CD4-positive, alpha-beta T cell treated with Interleukin-4 for 1 hour (primary cell): ENCODE measurements at regions not wholly inside any gene's neighbourhood (a gene's known extent, or its start where the extent isn't known, plus 50 kb on each side); places are given as distances from the start of the nearest gene placed in this dataset.
A peak's percentile ranks its signal among the peaks of the same experiment; 100 is the strongest.
"Not testable (repeated sequence)": the region's sequence is repeated elsewhere in the genome, so short reads cannot be mapped to it uniquely, and the experiment has no call there.

Source experiments
- DNase-seq, 2 donors: peaks; one replicate each; pipeline ENCODE4 v3.0.0-alpha.2; 2020 to 2022

GRCh38 chr12:90250042-90250441 lies 541.4 kb upstream of the ATP2B1 start:
- DNase-seq = no peak

- no peak for DNase-seq
Observed at GRCh38 chr12:90246688-90247087, 538.0 kb upstream of the ATP2B1 start.

DNA sequence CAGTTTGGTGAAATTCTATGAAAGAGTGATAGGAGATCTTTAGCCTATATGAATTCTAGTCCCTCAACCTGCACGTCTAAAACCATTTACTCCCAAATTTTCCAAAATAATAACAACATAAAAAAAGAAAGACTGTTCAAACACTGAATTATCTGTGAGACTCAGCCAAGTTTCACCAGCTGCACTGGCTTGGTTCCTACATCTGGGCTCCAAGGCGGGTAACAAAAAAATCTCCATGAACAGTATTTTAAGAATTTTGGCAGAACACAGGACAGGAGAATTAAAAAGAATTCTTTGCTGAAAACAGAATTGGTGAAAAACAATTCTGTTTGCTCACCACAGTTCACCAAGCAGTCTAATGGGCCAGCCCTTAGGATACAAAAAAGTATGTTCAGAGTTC lies 536.8 kb upstream of the ATP2B1 start:
- no peak for DNase-seq

DNA sequence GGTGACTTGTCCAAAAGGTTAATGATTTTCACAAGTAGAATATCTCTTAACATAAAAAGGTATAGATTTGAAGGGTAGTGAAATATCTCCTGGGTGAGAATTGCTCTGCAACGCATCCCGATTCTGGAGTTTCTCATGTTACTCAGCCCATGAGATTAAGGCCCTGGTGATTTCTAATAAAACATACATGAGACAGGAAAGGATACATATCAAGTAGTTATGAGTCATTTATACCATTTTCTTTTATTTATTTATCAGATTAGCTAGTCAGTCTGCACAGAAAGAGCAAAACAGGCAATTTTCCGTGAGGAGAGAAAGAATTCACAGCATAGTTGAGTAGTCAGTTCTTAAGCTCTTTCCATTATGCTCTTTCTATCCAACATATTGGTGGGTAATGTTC lies 535.6 kb upstream of the ATP2B1 start:
- DNase-seq = no peak

GRCh38 chr12:90243211-90243610 lies 534.6 kb upstream of the ATP2B1 start:
- DNase-seq = no peak

DNA sequence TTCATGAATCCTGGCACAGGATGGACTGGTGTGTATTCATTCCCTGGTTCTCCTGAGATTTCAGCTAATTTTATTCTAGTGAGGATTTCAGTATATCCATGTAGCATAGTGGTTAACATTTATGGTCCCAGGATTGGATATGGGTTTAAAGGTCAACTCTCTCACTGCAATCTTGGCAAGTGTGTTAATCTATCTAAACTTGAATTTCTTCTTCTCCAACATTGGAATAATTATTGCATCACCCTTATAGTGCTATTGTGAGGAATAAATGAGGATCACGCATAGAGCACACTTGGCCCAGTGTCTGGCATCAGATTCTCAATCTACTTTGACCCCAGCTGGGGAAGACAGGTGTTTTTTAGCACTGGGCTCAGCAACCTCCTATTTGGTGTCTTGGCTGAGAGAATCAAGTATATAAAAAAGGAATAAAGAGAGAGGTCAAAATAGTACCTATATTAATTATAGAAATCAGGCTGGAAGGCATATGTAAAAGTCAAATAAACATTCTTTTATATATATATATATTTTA lies 531.2 kb upstream of the ATP2B1 start:
- DNase-seq = no peak

DNA sequence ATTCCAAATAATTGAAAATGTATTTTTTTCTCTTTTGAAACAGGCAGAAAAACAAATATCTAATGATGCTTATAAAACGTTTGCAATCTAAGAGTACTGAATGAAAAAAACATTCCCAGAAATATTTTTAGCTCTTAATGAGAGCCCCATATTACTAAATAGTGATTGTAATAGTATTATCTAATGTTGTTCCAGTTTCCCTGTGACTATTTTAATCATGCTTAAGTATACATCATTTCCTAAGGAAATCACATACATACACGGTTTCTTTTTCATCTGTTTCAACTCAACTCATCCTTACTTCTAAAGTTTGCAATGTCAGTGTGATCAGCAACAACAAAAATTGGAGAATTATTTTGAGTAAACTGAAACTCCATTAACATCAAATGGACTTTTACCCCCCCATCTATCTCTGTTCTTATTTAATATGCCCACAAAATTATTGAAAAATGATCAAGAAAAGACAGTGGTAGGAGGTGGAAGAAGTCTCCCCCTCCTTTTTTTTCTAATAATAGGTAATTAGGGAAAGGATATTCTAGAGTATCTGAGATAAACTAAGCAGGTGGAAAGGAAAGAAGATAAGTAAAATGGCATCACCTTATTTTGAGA lies 530.1 kb upstream of the ATP2B1 start:
- no peak for DNase-seq

GRCh38 chr12:90237841-90238240 lies 529.2 kb upstream of the ATP2B1 start:
- DNase-seq = no peak

DNA sequence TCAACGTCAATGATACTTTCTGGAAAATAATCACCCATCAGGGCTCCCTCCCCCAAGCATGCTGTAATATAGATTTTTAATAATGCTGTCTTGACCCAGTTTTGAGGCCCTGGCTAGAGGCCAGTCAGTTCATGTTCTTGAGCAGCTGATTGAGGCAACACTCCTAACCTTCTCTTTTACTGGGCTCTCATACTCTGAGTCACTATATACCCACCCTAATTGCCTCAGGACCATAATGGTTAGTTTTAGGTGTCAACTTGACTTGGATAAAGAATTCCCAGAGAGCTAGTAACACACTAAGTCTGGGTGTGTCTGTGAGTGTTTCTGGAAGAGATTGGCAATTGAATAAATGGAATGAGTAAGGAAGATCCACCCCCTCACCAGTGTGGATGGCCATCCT lies 527.0 kb upstream of the ATP2B1 start:
- no peak for DNase-seq

GRCh38 chr12:90234472-90234871 lies 525.8 kb upstream of the ATP2B1 start:
- no peak for DNase-seq

- DNase-seq = no peak
Observed at GRCh38 chr12:90233168-90234100, 524.8 kb upstream of the ATP2B1 start.

DNA sequence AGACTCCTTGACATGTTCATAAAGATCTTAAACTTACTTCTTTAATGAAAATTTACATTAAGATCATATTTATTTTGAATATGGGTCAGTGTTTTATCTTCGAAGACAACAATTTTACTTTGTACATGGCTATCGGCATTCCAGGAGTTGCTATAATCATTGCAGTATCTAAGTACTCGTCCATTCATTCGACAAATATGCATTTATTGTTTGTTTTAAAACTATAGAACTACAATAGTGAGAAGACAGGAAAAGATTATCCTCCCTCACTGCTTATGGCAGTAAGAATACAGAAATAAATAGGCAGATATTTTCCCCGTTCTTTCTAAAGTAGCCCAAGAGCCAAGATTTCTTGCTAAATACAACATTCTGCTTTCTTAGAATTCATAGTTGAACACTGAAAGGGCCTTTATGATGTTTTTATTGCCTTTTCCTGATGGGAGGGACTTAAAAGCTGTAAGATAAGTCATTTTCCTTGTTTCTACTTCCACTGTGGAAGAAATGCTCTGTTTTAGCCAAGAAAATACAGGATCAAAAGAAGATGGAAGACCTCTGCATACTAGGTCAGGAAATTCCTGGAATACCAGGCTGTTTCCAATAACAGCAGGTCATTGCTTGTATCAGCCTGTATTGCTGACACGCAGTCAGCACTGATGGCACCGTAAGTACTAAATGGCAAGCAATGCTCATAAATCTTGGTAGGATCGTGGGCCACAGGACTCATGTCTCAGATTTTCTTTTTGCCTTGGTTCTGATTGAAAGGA lies 521.0 kb upstream of the ATP2B1 start:
- DNase-seq = no peak

GRCh38 chr12:90226211-90226610 lies 517.6 kb upstream of the ATP2B1 start:
- DNase-seq = no peak

DNA sequence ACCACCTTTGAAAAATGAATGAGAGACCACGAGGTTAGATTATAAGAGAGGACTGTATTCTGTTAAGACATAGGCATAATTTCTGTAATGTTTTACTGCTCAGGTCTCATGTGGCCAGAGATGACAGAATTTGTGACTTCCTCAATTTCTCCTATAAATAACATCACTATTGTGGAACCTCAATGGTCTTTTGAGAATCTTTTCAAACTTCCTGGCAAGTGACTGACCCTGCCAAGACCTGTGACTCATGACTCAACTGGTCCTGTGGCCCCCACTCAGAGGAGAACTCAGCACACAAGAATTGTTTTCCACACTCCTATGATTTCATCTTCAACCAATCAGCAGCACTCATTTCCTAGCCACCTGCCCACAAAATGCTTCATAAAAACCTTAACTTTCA lies 508.2 kb upstream of the ATP2B1 start:
- DNase-seq = peak in 1 of 2 donors; percentile 19

DNA sequence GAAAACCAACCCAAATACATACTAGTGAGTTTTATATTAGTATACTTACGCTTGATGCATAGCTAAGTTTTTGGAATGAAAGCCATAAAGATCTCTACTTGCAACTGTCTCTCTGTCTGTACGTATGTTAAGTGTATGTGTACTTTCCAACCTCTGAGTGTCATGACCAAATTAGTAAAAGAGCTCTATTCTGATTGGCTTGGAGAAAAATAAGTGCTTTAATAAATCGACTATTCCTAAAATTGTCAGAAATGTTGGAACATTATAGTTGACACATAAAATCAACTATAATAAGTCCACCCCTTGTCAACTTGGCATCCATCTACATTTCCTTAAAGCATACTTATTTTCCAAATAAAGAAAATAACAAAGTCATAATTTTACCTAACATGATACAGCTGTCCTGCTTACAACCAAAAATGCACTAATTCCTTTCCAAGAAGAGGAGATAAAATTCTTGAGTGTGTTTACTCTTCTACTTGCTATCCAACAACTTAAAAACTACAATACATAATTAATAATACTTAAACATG lies 507.4 kb upstream of the ATP2B1 start:
- no peak for DNase-seq

- no peak for DNase-seq
Observed at GRCh38 chr12:90211017-90211416, 502.4 kb upstream of the ATP2B1 start.

DNA sequence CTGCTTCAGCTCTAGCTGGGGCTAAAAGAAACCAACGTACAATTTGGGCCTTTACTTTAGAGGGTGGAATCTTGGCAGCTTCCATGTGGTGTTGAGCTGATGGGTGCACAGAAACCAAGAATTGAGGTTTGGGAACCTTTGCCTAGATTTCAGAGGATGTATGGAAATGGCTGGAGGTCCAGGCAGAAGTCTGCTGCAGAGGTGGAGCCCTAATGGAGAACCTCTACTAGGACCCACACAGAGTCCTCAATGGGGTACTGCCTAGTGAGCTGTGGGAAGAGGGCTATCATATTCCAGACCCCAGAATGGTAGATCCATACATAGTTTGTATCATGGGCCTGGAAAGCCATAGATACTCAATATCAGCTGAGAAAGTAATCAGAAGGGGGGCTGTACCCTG lies 500.4 kb upstream of the ATP2B1 start:
- DNase-seq = no peak

- not testable (repeated sequence) for DNase-seq
Observed at GRCh38 chr12:90208379-90208778, 499.7 kb upstream of the ATP2B1 start.

DNA sequence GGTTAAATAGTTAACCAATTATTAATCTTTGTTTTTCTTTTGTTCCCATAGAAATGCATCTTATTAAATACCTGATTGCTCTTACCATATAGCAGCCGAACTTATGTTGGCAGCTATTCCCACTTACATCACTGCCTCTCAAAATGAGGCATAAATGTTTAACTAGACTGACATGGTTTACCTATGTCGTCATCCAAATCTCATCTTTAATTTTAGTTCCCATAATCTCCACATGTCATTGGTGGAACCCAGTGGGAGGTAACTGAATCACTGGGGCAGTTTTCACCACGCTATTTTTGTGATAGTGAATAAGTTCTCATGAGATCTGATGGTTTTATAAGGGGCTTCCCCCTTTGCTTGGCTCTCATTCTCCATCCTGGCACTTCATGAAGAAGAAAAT lies 499.2 kb upstream of the ATP2B1 start:
- DNase-seq = no peak

- DNase-seq = no peak
Observed at GRCh38 chr12:90205165-90205564, 496.5 kb upstream of the ATP2B1 start.

- DNase-seq = no peak
Observed at GRCh38 chr12:90203556-90203955, 494.9 kb upstream of the ATP2B1 start.

DNA sequence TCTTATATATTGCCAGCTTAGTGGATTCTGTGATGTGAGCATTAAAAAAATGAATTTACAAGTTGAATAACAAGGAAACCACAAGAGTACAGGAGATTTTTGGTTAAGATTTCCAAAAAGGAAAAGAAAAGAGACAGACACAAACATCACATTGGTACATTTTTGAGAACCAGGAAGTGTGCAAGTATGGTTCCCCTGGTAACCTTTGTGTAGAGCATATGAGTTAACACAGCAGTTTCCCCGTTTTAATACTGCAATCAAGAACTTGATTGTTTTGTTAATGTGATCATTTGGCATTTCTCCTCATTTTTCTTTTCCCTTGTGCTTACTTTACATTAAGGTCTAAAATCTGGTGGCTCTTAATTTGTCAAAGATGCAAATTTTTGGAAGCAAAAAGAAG lies 490.4 kb upstream of the ATP2B1 start:
- peak in 1 of 2 donors; percentile 3 for DNase-seq

- DNase-seq = no peak
Observed at GRCh38 chr12:90193500-90193899, 484.9 kb upstream of the ATP2B1 start.
